GM18858 (cell line): ENCODE measurements at regions not wholly inside any gene's neighbourhood (a gene's known extent, or its start where the extent isn't known, plus 50 kb on each side); places are given as distances from the start of the nearest gene placed in this dataset.

Experiments used
- ATAC-seq: cut with Tn5 transposase; IDR thresholded peaks from one replicate; pipeline ENCODE4 v1.9.1; 2021; ENCODE audit not compliant: unreplicated experiment

- ATAC-seq, result no peak
These were observed 185.8 kb downstream of the PARM1 start for GRCh38 chr4:75118739-75119138.

GRCh38 chr4:75110061-75110460 is 177.1 kb downstream of the PARM1 start:
- ATAC-seq, result no peak

- peak; percentile 59 for ATAC-seq
These were observed 175.1 kb downstream of the PARM1 start for GRCh38 chr4:75107755-75108612.

GRCh38 chr4:75102787-75103085 is 169.8 kb downstream of the PARM1 start:
- ATAC-seq, result no peak

GRCh38 chr4:75101906-75102786 is 169.2 kb downstream of the PARM1 start:
- ATAC-seq, result peak; percentile 35
